Uterus (tissue), 3 donors: ENCODE measurements at regions not wholly inside any gene's neighbourhood (a gene's known extent, or its start where the extent isn't known, plus 50 kb on each side); places are given as distances from the start of the nearest gene placed in this dataset.

Source experiments
- DNase-seq, 2 donors: peaks; one replicate each; pipeline ENCODE4 v3.0.0-alpha.2; 2019 to 2020
- H3K27ac ChIP-seq, 2 donors: fragments of 200-600 bp; sonication (generic); 1 replicate in 1 of 2; 2 replicates in 1 of 2; pipeline ENCODE4 v1.5.1; 2016 to 2018
- H3K27me3 ChIP-seq, 2 donors: fragments of 200-600 bp; sonication (generic); one replicate each; pipeline ENCODE4 v1.5.1; 2018 to 2019; ENCODE audit warnings: control low read depth in 1 of 2
- H3K36me3 ChIP-seq, 2 donors: fragments of 200-600 bp; sonication (generic); one replicate each; pipeline ENCODE4 v1.5.1; 2019; ENCODE audit warnings: control low read depth in 1 of 2
- H3K4me1 ChIP-seq, 2 donors: fragments of 200-600 bp; sonication (generic); one replicate each; pipeline ENCODE4 v1.5.1; 2018 to 2019; ENCODE audit warnings: control low read depth in 1 of 2
- H3K4me3 ChIP-seq, 2 donors: fragments of 200-600 bp; sonication (generic); 1 replicate in 1 of 2; 2 replicates in 1 of 2; pipeline ENCODE4 v1.5.1; 2018 to 2019; ENCODE audit warnings: mild to moderate bottlenecking in 1 of 2
- H3K9me3 ChIP-seq, 2 donors: fragments of 200-600 bp; sonication (generic); one replicate each; pipeline ENCODE4 v1.5.1; 2019; ENCODE audit warnings: control low read depth in 1 of 2
- CTCF ChIP-seq, 4 experiments: fragments of 200-600 bp in 2 of 4; fragments of 450-650 bp in 2 of 4; sonication (generic) in 2 of 4; IDR thresholded peaks; one replicate each; pipeline ENCODE4 v1.5.1; 2016 to 2019; ENCODE audit warnings: antibody characterized with exemption in 4 of 4, mild to moderate bottlenecking in 2 of 4, moderate library complexity in 1 of 4
- POLR2A ChIP-seq, 2 donors: fragments of 450-650 bp; IDR thresholded peaks; one replicate each; pipeline ENCODE4 v1.6.1; 2016; ENCODE audit warnings: antibody characterized with exemption in 2 of 2, mild to moderate bottlenecking in 1 of 2, moderate library complexity in 1 of 2
- intact Hi-C: fragments of 100-400 bp; cut with DNase I; formaldehyde crosslinking; loops from one replicate; pipeline ENCODE4 v1.15.1; 2023; ENCODE audit warnings: low total_unique reads
- donor health status: DM: yes; HTN: yes; CAD: no.

GRCh38 chr1:232470711-232471110 lies 159.2 kb downstream of the SIPA1L2 start:
- no peaks in the 10 kb centered on the region for H3K36me3 ChIP-seq
- intact Hi-C loops, result no loop called here
- no peaks in the 10 kb centered on the region for H3K27me3 ChIP-seq
- H3K27ac ChIP-seq, result no peak overlapping the region
- no peaks in the 10 kb centered on the region for H3K4me1 ChIP-seq
- no peak overlapping the region for H3K4me3 ChIP-seq
- TF ChIP-seq CTCF (IDR thresholded peaks at IDR 0.05), result no peak
- TF ChIP-seq POLR2A (IDR thresholded peaks at IDR 0.05), result no peak
- no peaks in the 10 kb centered on the region for H3K9me3 ChIP-seq
- no peak for DNase-seq

GRCh38 chr1:232468249-232468648 lies 161.7 kb downstream of the SIPA1L2 start:
- no peaks in the 10 kb centered on the region for H3K4me1 ChIP-seq
- H3K4me3 ChIP-seq, result no peak overlapping the region
- no peaks in the 10 kb centered on the region for H3K36me3 ChIP-seq
- no peak overlapping the region for H3K27ac ChIP-seq
- DNase-seq, result no peak
- H3K9me3 ChIP-seq, result no peaks in the 10 kb centered on the region
- TF ChIP-seq CTCF (IDR thresholded peaks at IDR 0.05), result no peak
- TF ChIP-seq POLR2A (IDR thresholded peaks at IDR 0.05), result no peak
- intact Hi-C loops, result no loop called here
- H3K27me3 ChIP-seq, result no peaks in the 10 kb centered on the region

GRCh38 chr1:232467073-232467760 lies 162.7 kb downstream of the SIPA1L2 start:
- DNase-seq, result no peak
- no peak overlapping the region for H3K27ac ChIP-seq
- TF ChIP-seq POLR2A (IDR thresholded peaks at IDR 0.05) (no peak), CTCF (IDR thresholded peaks at IDR 0.05) (no peak)

GRCh38 chr1:232464325-232464724 lies 165.6 kb downstream of the SIPA1L2 start:
- Histone ChIP-seq H3K4me1 (no peaks in the 10 kb centered on the region), H3K27me3 (no peaks in the 10 kb centered on the region), H3K4me3 (no peak overlapping the region), H3K36me3 (no peaks in the 10 kb centered on the region), H3K27ac (no peak overlapping the region), H3K9me3 (no peaks in the 10 kb centered on the region)
- intact Hi-C loops, result no loop called here
- TF ChIP-seq POLR2A (IDR thresholded peaks at IDR 0.05) (no peak), CTCF (IDR thresholded peaks at IDR 0.05) (no peak)
- no peak for DNase-seq

More at GRCh38 chr1:232467073-232467760, 162.7 kb downstream of the SIPA1L2 start:
- no peaks in the 10 kb centered on the region for H3K36me3 ChIP-seq
- no peaks in the 10 kb centered on the region for H3K27me3 ChIP-seq
- H3K9me3 ChIP-seq, result no peaks in the 10 kb centered on the region
- H3K4me1 ChIP-seq, result no peaks in the 10 kb centered on the region
- no peak overlapping the region for H3K4me3 ChIP-seq
- intact Hi-C loops, result no loop called here

- intact Hi-C loops, result no loop called here
- Histone ChIP-seq H3K27ac (no peak overlapping the region), H3K4me3 (no peak overlapping the region), H3K27me3 (no peaks in the 10 kb centered on the region), H3K36me3 (no peaks in the 10 kb centered on the region), H3K9me3 (no peaks in the 10 kb centered on the region), H3K4me1 (no peaks in the 10 kb centered on the region)
- no peak for DNase-seq
- no peak for TF ChIP-seq POLR2A (IDR thresholded peaks at IDR 0.05)
- TF ChIP-seq CTCF (IDR thresholded peaks at IDR 0.05), result no peak
Observed at GRCh38 chr1:232463225-232463624, 166.7 kb downstream of the SIPA1L2 start.
